NB4 (cell line): ENCODE measurements at regions not wholly inside any gene's neighbourhood (a gene's known extent, or its start where the extent isn't known, plus 50 kb on each side); places are given as distances from the start of the nearest gene placed in this dataset.
A peak's percentile ranks its signal among the peaks of the same experiment; 100 is the strongest.
"Not testable (repeated sequence)": the region's sequence is repeated elsewhere in the genome, so short reads cannot be mapped to it uniquely, and the experiment has no call there.

ENCODE experiments used
- DNase-seq: peaks from one replicate; pipeline ENCODE4 v3.0.0; 2010; ENCODE audit warnings: low read depth
- H3K4me3 ChIP-seq: one replicate; pipeline ENCODE4 v1.5.1; 2011; ENCODE audit warnings: mild to moderate bottlenecking, low read depth, low read length, moderate library complexity
- CTCF ChIP-seq: IDR thresholded peaks from one replicate; pipeline ENCODE4 v1.5.1; 2012; ENCODE audit warnings: low read depth, low read length
- MYC ChIP-seq: IDR thresholded peaks from 2 replicates; pipeline ENCODE4 v1.6.1; 2011; ENCODE audit warnings: low read depth, low read length
- POLR2A ChIP-seq: IDR thresholded peaks from 2 replicates; pipeline ENCODE4 v1.6.1; 2011; ENCODE audit warnings: mild to moderate bottlenecking; ENCODE audit not compliant: insufficient read length; ENCODE audit errors: extremely low read depth
- TF ChIP-seq, protein P1 (sequence below): IDR thresholded peaks from 2 replicates; pipeline ENCODE4 v1.6.1; 2011; ENCODE audit warnings: low read depth, low read length

- H3K4me3 ChIP-seq, result no peak overlapping the region
- TF ChIP-seq MYC (no peak), CTCF (no peak), POLR2A (no peak)
- TF ChIP-seq, protein P1, sequence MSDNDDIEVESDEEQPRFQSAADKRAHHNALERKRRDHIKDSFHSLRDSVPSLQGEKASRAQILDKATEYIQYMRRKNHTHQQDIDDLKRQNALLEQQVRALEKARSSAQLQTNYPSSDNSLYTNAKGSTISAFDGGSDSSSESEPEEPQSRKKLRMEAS, result no peak
- no peak for DNase-seq
Observed at GRCh38 chr4:26191353-26191752, 129.5 kb upstream of the RBPJ start.

DNA sequence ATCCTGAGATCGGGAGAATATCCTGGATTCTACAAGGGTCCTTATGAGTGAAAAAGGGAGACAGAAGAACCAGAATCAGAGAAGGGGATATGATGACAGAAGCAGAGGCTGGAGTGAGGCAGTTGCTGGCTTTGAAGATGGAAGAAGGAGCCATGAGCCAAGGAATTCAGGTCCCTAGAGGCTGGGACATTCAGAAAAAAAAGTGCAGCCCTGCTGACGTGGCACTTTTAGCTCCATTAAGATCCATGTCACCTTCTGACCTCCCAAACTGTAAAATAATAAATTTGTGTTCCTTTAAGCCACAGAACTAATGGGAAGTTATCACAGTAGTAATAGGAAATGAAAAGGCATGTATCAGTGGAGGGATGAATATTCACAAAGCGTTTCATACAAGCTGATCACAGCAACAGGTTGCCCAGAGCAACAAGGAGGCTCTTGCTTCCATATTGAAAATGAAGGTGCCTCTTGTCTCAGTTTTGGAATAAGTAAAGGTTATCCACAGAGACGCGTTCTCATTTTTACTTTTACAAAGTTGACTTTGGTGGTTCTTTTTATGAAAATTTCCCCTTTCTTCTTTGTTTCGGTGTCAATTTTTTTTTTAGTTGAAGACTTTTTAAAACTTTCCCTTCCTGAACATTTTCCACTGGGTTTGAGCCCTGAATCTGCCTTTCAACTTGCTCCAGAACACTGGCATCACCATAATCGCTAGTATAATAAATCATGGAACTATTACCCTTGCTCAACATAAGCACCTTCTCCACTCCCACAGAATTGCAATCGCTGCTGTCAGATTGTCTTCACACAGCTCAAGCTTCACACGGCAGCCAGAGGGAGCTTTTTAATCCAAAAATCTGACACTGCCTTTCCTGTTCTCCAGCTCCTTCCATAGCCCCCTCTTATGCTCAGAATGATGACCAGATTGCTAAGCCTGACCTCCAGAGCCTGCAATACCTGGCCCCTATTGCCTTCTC, 127.6 kb upstream of the RBPJ start:
- no peak for DNase-seq
- no peak overlapping the region for H3K4me3 ChIP-seq
- TF ChIP-seq MYC, result no peak
- TF ChIP-seq POLR2A, result no peak
- TF ChIP-seq, protein P1, result no peak
- TF ChIP-seq CTCF, result no peak

DNA sequence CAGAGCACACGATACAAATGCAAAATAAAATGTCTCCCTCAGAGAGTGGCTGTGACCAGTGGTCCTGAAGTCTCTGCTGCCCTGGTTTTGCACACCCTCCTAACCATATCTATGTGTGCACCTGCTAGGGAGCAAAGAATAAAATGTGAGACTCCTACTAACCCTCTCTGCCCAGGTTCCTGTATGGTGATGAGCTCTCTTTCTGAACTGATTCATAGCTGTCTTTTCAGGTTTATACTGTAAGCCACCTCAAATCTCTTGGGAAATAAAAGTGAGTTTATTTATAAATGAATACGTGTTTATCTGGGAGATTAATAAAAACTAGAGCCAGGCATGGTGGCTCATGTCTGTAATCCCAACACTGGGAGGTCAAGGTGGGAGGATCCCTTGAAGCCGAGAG, 126.0 kb upstream of the RBPJ start:
- H3K4me3 ChIP-seq, result no peak overlapping the region
- DNase-seq, result no peak
- TF ChIP-seq, protein P1, result no peak
- TF ChIP-seq POLR2A (no peak), CTCF (no peak), MYC (no peak)

- TF ChIP-seq CTCF (no peak), MYC (no peak), POLR2A (no peak)
- TF ChIP-seq, protein P1, result no peak
- H3K4me3 ChIP-seq, result no peak overlapping the region
- DNase-seq, result no peak
Observed at GRCh38 chr4:26196567-26196966, 124.2 kb upstream of the RBPJ start.

- peak; percentile 98 for DNase-seq
- no peak for TF ChIP-seq POLR2A
- no peak overlapping the region for H3K4me3 ChIP-seq
Observed at GRCh38 chr4:26197018-26197779, 123.6 kb upstream of the RBPJ start.

DNA sequence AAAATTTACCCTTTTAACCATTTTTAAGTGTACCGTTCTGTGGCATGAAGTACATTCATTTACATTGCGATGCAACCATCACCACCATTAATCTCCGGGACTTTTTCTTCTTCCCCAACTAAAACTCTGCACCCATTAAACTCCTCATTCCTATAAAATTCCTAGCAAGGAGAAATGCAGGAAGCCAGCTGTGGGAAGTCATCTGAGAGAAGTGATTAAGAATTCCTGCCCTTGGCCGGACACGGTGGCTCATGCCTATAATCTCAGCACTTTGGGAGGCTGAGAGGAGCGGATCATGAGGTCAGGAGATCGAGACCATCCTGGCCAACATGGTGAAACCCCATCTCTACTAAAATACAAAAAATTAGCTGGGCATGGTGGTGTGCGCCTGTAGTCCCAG, 121.9 kb upstream of the RBPJ start:
- H3K4me3 ChIP-seq, DNase-seq: not testable (repeated sequence)
